ENCODE measurements at regions not wholly inside any gene's neighbourhood (a gene's known extent, or its start where the extent isn't known, plus 50 kb on each side); places are given as distances from the start of the nearest gene placed in this dataset.

GRCh38 chrX:147626605-147627004, 285.1 kb upstream of the FMR1 start:
- TF ChIP-seq CTCF (conservative IDR thresholded peaks at IDR 0.05; ENCODE audit: low read length), result no peak
- no peak for TF ChIP-seq EZH2phosphoT487 (IDR thresholded peaks at IDR 0.05; ENCODE audit: borderline replicate concordance)

Data from Loucy (cell line).